Right forelimb (tissue), 1 donor: ENCODE measurements at regions not wholly inside any gene's neighbourhood (a gene's known extent, or its start where the extent isn't known, plus 50 kb on each side); places are given as distances from the start of the nearest gene placed in this dataset.
A peak's percentile ranks its signal among the peaks of the same experiment; 100 is the strongest.
"Not testable (repeated sequence)": the region's sequence is repeated elsewhere in the genome, so short reads cannot be mapped to it uniquely, and the experiment has no call there.

Experiments used
- DNase-seq: peaks from one replicate; pipeline ENCODE4 v3.0.0-alpha.2; 2018

DNA sequence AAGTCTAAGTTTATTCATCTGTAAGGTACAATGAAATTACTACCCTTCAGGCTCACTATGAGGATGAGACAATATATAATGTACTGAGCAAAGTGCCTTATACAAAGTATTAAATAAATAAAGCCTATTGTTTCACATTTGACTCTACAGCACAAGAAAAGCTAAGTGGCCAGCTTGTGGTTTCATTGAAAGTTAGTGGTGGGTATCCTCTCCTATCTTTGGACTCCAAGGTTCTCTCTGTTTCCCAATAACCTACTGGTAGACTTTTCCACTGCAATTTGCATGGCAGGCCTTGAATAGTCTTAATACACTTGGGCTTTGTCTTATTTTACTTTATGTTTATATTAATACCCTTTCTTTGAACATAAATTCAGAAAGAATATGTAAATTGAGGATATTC is 262.7 kb downstream of the DEPDC1B start:
- DNase-seq: no peak

GRCh38 chr5:60436518-60436917 is 263.4 kb downstream of the DEPDC1B start:
- no peak for DNase-seq

DNA sequence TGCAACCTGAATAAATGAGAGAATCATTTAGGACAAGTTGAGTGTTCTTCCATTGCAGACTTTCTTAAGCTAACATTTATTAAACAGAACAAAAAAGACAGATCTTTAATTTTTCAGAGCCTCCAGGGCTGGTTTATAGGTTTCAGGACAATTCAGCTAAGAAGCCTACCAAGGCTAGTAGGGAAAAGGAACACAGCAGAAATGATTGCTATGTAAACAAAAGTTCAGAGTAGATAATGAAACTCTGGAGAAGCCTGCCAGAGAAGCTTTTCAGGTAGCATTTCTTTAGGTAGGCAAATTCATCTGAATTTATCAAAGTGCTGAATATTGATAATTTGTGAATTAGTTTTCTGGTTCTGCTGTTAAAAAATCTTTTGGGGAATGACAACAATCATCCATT is 264.2 kb downstream of the DEPDC1B start:
- no peak for DNase-seq

DNA sequence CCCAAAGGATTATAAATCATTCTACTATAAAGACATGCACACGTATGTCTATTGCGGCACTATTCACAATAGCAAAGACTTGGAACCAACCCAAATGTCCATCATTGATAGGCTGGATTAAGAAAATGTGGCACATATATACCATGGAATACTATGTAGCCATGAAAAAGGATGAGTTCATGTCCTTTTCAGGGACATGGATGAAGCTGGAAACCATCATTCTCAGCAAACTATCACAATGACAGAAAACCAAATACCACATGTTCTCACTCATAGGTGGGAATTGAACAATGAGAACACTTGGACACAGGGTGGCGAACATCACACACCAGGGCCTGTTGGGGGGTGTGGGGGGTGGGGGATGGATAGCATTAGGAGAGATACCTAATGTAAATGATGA is 273.8 kb downstream of the DEPDC1B start:
- DNase-seq: not testable (repeated sequence)

- not testable (repeated sequence) for DNase-seq
Observed at GRCh38 chr5:60420773-60421172, 279.2 kb downstream of the DEPDC1B start.

DNA sequence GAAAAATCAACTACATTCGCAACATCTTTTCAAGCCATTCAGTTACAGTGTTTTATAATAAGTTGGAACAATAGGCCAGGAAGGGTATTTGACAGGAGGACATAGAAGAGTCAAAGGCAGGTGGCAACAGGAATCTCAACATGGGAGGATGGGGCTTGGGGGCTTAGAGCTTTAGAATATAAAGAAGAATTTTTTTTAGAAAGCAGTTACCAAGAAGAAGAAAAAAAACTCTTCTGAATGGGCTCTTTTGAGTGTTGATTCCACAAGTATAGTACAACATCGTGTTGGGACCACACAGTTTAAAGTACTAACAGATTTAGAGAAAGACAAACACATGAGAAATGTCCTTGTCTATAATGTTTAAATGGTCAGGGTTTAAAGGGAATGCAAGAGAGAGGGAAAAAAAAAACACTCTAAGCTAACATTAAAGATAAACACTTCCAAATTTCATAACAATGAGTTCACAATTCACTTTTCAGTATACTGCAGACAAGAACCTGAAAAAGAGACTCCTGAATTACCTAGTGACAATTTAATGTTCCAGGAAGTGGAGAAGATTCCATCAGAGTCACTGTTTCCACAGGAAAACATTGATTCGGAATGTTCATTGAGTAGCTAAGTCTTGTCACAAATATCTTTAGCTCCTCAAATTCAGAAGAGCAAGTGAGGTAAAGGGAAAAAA is 282.3 kb downstream of the DEPDC1B start:
- DNase-seq: no peak

- no peak for DNase-seq
Observed at GRCh38 chr5:60415443-60415842, 284.5 kb downstream of the DEPDC1B start.

DNA sequence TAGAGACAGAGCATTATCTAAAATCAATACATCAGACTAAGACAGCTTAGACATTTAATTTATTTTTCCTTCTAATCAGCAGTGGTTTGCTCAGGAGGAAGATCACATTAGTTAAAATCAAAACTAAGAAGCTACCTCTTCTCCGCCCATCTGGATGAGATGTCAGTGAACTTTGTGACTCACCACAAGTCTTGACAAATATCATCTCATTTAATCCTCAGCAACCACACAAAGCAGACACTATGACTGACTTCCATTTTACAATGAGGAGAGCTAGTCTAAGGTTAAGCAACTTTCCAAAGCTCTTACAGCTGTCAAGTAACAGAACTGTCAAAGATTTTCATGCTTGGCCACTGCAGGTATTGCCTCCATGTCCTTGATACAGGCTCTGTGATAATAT is 289.5 kb downstream of the DEPDC1B start:
- DNase-seq: no peak

GRCh38 chr5:60404171-60404570 is 295.8 kb downstream of the DEPDC1B start:
- DNase-seq: no peak

DNA sequence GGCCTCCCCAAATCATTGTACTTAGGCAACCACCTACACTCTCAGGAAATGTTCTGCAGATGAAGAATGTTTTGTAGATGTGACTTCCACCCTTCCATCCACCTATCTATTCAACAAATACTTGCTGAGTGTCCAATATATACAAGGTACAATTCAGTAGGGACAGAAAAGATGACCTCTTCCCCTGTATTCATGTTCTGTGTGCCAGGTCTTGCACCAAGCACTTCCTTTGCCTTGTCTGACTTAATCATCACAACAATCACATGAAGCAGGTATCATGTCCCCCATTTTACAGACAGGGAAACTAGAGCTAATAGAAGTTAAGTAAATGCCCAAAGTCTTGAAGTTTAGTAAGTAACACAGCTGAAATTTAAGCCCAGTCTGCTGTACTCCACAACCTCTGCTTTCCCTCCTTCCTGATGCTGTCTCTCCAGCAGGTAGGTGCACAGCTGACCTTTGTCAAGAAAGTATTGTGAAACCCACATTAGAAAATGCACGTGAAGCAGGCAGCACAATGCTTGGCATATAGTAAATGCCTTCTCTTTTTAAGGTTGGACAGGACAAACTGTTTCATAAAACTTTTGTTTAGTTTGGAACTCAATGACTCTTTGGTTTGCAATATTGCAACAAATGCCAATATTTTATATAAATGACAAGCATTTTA is 296.5 kb downstream of the DEPDC1B start:
- no peak for DNase-seq

- no peak for DNase-seq
Observed at GRCh38 chr5:60402161-60402785, 297.7 kb downstream of the DEPDC1B start.

DNA sequence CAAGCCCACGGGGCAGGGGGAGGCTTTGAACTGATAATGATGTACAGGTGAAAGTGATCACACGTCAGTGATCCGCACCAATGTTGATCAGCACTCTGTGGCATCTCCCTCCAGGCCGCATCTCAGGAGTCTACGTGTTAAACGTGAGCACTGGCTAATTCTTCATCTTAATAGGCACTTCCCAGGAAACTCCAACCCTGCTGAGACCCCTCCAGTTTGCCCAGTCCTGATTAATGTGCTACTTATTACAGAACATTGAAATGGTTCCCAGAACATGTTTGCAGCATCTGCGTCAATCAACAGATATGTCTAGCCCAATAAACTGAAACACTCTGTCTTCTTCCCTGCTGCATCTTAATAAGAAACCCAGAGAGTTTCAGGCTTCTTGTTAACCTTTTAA is 298.4 kb downstream of the DEPDC1B start:
- no peak for DNase-seq

GRCh38 chr5:60399507-60399906 is 300.5 kb downstream of the DEPDC1B start:
- DNase-seq: no peak

DNA sequence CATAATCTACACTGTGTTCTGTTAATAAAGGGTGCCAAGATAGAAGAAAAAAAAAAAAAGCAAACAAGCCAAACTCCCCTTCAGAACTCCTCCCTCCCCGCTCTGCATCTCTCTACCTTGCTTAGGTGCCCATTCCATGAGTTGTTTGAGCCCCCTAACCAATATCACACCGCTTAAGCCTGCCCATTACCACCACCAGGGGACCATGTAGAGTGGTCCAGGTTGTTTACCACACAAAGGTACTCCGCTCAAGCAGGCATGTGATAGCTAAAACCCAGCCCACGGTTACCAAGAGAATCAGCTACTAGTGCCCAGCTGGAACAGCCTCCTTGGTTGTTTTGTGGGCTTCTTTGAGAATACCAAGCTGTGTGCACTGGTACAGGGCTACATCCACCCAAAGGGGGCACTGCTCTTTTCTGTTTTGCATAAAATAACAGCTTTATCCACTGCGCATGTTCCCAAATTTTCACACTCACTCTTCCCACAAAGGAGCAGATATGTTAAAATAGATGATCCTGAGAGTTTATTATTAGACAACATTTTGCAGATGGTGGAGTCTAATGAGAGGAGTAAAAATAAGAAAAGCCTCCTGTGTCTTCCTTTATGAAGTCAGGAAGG is 304.1 kb downstream of the DEPDC1B start:
- DNase-seq: no peak

GRCh38 chr5:60387051-60387440 is 312.9 kb downstream of the DEPDC1B start:
- DNase-seq: no peak

DNA sequence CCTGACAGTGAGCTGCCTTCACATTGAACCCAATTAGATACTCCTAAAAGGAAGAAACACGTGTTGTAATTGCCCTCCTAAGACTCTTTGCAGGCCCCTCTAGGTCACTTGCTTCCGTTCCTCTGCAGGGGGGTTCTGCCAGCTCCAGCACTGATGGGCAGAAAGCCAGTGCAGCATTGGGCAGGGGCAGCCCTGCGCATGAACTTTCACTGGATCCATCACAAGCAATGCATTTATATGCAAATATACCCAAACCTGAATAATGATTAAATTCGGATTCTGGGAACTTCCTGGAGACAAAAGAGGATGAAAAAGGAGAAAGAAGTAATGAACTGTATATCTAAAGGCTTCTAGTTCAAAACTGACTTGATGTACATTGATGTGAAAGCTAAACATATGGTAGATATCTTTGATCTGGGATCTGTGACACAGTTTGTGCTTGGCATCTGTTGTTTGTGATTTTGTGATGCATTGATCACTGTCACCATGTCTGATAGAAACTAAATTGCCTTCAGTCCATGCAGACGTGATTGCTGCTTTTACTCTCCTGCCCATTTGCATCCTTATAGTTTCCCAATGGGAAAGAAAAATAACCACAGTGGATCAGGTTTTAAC is 313.4 kb downstream of the DEPDC1B start:
- DNase-seq: no peak

DNA sequence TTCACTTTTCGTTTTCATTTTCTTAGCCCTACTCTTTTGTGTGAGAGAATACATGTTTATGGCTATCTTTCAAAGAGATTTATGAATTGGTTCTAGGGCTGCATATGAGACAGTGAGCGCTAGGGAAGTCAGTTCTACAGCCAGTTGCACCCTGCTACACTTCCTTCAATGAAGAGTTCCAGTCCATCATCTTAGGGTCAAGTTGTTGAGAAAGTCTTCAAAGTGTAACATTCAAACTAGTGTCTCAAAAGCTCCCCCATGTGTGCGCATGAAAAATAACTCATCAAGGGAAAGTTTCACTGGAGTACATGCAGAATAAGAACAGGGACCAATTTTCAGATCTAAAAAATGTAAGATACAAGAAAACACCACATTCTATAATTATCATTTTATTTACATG is 317.2 kb downstream of the DEPDC1B start:
- DNase-seq: peak; percentile 48

DNA sequence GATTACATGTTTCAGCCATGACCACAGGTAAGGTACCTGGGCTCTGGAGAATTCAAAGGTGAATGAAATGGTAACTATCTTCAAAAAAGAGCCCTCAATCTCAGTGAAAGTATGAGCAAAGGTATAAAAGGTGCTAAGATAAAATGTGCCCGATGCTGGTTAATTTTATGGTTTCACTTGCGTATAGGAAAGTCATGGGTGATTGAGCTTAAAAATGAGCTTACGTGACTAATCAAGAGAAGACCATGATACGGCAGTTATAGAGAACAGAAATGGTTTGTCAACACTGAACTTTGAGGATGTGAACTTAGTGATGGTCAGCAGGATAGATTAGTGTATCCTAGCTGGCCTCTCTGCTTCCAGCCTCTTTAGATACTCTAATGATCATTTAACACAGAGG is 320.1 kb downstream of the DEPDC1B start:
- no peak for DNase-seq

GRCh38 chr5:60377826-60378225 is 322.1 kb downstream of the DEPDC1B start:
- no peak for DNase-seq

DNA sequence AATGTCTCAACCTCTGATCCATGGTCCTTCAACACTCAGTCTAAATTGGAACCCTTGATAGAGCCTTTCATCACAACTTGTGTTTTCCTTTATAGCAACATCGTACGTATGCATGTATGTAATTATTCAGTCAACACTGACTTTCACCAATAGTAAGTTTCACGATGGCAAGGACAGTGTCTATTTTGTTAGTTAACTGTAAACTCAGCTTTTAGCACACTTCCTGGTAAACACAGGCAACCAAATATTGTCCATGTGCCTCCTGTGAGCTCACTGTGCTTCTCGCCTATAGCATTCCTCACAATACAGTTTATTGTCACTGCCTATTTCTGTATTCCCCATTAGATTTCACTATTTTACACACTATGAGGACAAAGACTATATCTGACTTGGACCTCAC is 323.1 kb downstream of the DEPDC1B start:
- DNase-seq: no peak

DNA sequence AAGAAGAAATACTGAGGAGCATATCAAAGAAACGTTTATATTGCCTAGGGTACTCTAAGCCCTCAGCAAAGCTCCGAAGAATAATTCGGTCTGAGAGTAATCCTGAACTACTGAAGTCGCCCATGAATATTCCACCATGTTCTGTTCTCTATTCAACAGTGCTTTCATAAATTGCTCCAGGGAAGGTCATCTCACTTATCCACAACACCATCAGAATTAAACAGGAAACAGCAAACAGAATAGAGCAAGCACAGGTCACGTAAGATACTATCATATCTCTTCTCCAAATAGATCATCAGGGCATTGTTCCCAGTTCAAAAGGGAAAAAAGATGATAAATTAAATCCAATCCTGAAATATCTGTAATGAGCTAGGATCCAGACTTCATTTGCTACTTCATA is 325.6 kb downstream of the DEPDC1B start:
- no peak for DNase-seq

GRCh38 chr5:60372786-60373185 is 327.2 kb downstream of the DEPDC1B start:
- no peak for DNase-seq

- no peak for DNase-seq
Observed at GRCh38 chr5:60371065-60371464, 328.9 kb downstream of the DEPDC1B start.

GRCh38 chr5:60370508-60370907 is 329.5 kb downstream of the DEPDC1B start:
- DNase-seq: no peak
